Activated naive CD4-positive, alpha-beta T cell treated with anti-CD3 and anti-CD28 coated beads for 36 hours (primary cell): ENCODE measurements at regions not wholly inside any gene's neighbourhood (a gene's known extent, or its start where the extent isn't known, plus 50 kb on each side); places are given as distances from the start of the nearest gene placed in this dataset.
"Not testable (repeated sequence)": the region's sequence is repeated elsewhere in the genome, so short reads cannot be mapped to it uniquely, and the experiment has no call there.

ENCODE experiments used
- CTCF ChIA-PET: fragments of 350-600 bp; sonication (Branson Sonifier 250); formaldehyde crosslinking; loops from one replicate; lab custom pipeline; 2021; ENCODE audit warnings: antibody characterized with exemption; lab: Charles Lee
- DNase-seq: peaks from one replicate; pipeline ENCODE4 v3.0.0-alpha.2; 2020
- H3K27ac Mint-ChIP-seq: one replicate; pipeline ENCODE4 v1.8.0; 2021; ENCODE audit warnings: mild to moderate bottlenecking, mixed read lengths
- H3K27me3 Mint-ChIP-seq: one replicate; pipeline ENCODE4 v1.8.0; 2021; ENCODE audit warnings: low read depth, mixed read lengths
- H3K36me3 Mint-ChIP-seq: one replicate; pipeline ENCODE4 v1.8.0; 2021; ENCODE audit warnings: low read depth, mixed read lengths
- H3K4me1 Mint-ChIP-seq: one replicate; pipeline ENCODE4 v1.8.0; 2021; ENCODE audit warnings: low read depth, mixed read lengths
- H3K4me3 Mint-ChIP-seq: one replicate; pipeline ENCODE4 v1.8.0; 2021; ENCODE audit warnings: mild to moderate bottlenecking, moderate library complexity, mixed read lengths
- H3K9me3 Mint-ChIP-seq: one replicate; pipeline ENCODE4 v1.8.0; 2021; ENCODE audit warnings: mixed read lengths
- intact Hi-C: fragments of 100-400 bp; cut with micrococcal nuclease; formaldehyde crosslinking; loops from one replicate; pipeline ENCODE4 v1.15.1; 2023

DNA sequence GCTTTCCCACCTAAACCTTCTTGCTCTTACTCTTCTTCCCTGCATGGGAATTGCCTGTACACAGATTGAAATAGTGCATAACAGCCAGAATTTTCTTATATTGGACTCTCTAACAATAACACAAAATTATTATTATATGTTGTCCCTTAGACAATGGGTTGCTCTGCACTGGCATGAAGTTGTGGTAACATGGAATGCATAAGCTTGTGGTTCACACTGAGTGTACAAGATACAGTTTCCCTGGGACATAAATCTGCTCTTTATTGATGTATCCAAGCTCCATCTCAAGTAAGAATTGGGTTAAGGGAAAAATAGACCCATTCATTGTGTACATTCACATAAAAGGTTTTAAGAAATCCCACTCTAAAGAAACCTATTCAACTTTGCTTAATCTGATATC is 114.4 kb upstream of the NTF3 start:
- no peaks in the 10 kb centered on the region for H3K9me3 Mint-ChIP-seq
- no peak overlapping the region for H3K4me3 Mint-ChIP-seq
- H3K27me3 Mint-ChIP-seq, result peaks cover 8% of the 10 kb centered on the region
- H3K36me3 Mint-ChIP-seq, result no peaks in the 10 kb centered on the region
- CTCF ChIA-PET, result no interaction called here
- DNase-seq, result no peak
- intact Hi-C loops, result no loop called here
- H3K4me1 Mint-ChIP-seq, result no peaks in the 10 kb centered on the region
- H3K27ac Mint-ChIP-seq, result no peak overlapping the region

DNA sequence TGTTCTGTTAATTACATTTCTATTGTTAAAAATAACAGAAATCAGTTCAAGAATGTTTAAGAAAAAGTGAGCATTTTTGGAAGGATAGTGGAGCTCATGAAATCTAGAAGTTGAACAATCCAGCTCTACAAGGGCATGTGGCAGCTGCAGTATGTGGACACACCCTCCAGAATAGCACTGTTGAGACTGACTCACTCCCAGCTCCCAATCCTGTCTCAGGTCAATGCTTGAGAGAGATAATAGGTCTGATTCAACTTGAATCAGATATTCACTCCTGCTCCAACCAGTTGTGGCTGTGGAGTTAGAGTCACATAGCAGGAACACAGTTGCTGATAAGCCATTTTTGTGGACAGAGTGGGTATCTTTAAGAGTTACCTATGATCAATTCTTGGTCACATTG is 113.0 kb upstream of the NTF3 start:
- DNase-seq, result no peak
- intact Hi-C loops, result no loop called here
- H3K4me1 Mint-ChIP-seq, result no peaks in the 10 kb centered on the region
- no peaks in the 10 kb centered on the region for H3K36me3 Mint-ChIP-seq
- H3K9me3 Mint-ChIP-seq, result no peaks in the 10 kb centered on the region
- no peak overlapping the region for H3K27ac Mint-ChIP-seq
- CTCF ChIA-PET, result no interaction called here
- peaks cover 5% of the 10 kb centered on the region for H3K27me3 Mint-ChIP-seq
- no peak overlapping the region for H3K4me3 Mint-ChIP-seq

GRCh38 chr12:5328669-5329517 is 103.0 kb upstream of the NTF3 start:
- CTCF ChIA-PET, result no interaction called here
- no peak for DNase-seq
- Mint-ChIP-seq H3K27ac (no peak overlapping the region), H3K4me3 (no peak overlapping the region), H3K27me3 (no peaks in the 10 kb centered on the region), H3K9me3 (peaks cover 5% of the 10 kb centered on the region), H3K4me1 (no peaks in the 10 kb centered on the region), H3K36me3 (no peaks in the 10 kb centered on the region)
- intact Hi-C loops, result no loop called here

GRCh38 chr12:5332551-5332950 is 99.4 kb upstream of the NTF3 start:
- H3K27ac Mint-ChIP-seq, result no peak overlapping the region
- no peaks in the 10 kb centered on the region for H3K27me3 Mint-ChIP-seq
- CTCF ChIA-PET, result no interaction called here
- no peaks in the 10 kb centered on the region for H3K9me3 Mint-ChIP-seq
- no peaks in the 10 kb centered on the region for H3K4me1 Mint-ChIP-seq
- intact Hi-C loops, result no loop called here
- no peak for DNase-seq
- no peaks in the 10 kb centered on the region for H3K36me3 Mint-ChIP-seq
- H3K4me3 Mint-ChIP-seq, result no peak overlapping the region

GRCh38 chr12:5333096-5333495 is 98.8 kb upstream of the NTF3 start:
- H3K9me3 Mint-ChIP-seq, result no peaks in the 10 kb centered on the region
- no peak overlapping the region for H3K4me3 Mint-ChIP-seq
- H3K36me3 Mint-ChIP-seq, result no peaks in the 10 kb centered on the region
- no peak for DNase-seq
- no peaks in the 10 kb centered on the region for H3K4me1 Mint-ChIP-seq
- CTCF ChIA-PET, result no interaction called here
- H3K27ac Mint-ChIP-seq, result no peak overlapping the region
- H3K27me3 Mint-ChIP-seq, result no peaks in the 10 kb centered on the region
- intact Hi-C loops, result no loop called here

DNA sequence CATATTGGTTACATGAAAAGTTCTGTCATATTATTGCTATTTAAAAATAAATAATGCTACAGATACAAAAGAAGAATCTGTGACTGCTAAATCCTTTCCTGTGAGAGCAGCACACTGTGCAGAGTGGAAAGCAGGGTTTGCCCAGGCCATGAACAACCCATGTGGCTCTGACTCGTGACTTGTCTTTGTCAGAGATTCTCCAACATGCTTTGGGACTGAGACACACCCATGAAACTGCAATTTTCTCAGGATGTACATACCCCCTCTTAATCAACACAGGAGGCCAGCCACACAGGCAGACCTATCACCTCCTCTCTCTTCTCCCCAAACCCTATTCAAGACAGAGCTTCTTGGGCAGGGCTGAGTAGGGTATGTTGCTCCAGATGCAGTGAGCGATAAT is 96.8 kb upstream of the NTF3 start:
- H3K36me3 Mint-ChIP-seq, result no peaks in the 10 kb centered on the region
- H3K27me3 Mint-ChIP-seq, result no peaks in the 10 kb centered on the region
- no peaks in the 10 kb centered on the region for H3K4me1 Mint-ChIP-seq
- CTCF ChIA-PET, result no interaction called here
- no peaks in the 10 kb centered on the region for H3K9me3 Mint-ChIP-seq
- DNase-seq, result no peak
- H3K4me3 Mint-ChIP-seq, result no peak overlapping the region
- intact Hi-C loops, result no loop called here
- no peak overlapping the region for H3K27ac Mint-ChIP-seq

- H3K27ac Mint-ChIP-seq, CTCF ChIA-PET, H3K9me3 Mint-ChIP-seq, H3K4me3 Mint-ChIP-seq, DNase-seq, H3K36me3 Mint-ChIP-seq, H3K4me1 Mint-ChIP-seq, intact Hi-C loops, H3K27me3 Mint-ChIP-seq: not testable (repeated sequence)
Observed at GRCh38 chr12:5341086-5341485, 90.8 kb upstream of the NTF3 start.

DNA sequence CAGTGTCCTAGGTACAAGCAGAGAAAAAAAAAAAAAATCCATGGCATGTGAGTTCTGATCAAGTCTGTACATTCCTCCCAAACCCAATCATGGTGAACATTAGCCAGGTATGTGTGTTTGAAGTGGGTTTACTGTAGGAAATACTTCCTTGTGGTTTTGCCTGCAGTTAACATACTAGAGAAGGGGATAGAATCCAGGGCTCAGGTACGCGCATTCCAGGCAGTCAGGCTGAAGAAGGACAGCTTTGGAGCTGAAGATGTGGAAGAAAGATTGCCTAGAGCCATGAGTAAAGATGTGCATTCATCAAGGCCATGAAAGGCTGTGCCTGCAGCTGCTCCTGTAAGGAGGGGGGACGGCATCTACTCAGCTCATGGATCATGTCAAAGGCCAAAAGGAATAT is 88.2 kb upstream of the NTF3 start:
- no peak overlapping the region for H3K27ac Mint-ChIP-seq
- intact Hi-C loops, result no loop called here
- peaks cover 2% of the 10 kb centered on the region for H3K9me3 Mint-ChIP-seq
- no peak for DNase-seq
- no peak overlapping the region for H3K4me3 Mint-ChIP-seq
- no peaks in the 10 kb centered on the region for H3K36me3 Mint-ChIP-seq
- H3K27me3 Mint-ChIP-seq, result peaks cover 6% of the 10 kb centered on the region
- CTCF ChIA-PET, result no interaction called here
- no peaks in the 10 kb centered on the region for H3K4me1 Mint-ChIP-seq

DNA sequence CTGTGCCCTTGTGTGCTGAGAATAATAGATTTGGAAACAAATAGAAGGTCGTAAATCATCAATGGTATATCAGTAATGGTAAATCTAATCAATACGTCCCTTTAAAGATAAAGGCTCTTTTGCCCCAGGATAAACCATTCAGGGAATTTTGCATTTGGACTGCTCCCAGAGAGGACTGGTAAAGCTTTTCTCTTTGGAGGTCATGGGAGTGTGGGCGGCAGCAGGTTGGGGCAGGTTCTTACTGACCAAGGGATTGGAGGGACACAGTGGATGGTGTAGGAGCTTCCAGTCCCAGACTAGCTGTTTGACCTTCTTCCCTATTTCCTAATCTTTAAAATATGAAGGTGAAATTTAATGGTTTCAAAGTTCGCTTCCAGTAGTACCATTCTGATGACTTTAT is 87.8 kb upstream of the NTF3 start:
- Mint-ChIP-seq H3K36me3 (no peaks in the 10 kb centered on the region), H3K27me3 (peaks cover 6% of the 10 kb centered on the region), H3K9me3 (peaks cover 2% of the 10 kb centered on the region), H3K27ac (no peak overlapping the region), H3K4me3 (no peak overlapping the region), H3K4me1 (no peaks in the 10 kb centered on the region)
- intact Hi-C loops, result no loop called here
- no peak for DNase-seq
- CTCF ChIA-PET, result no interaction called here

GRCh38 chr12:5345534-5345933 is 86.4 kb upstream of the NTF3 start:
- Mint-ChIP-seq H3K27ac (no peak overlapping the region), H3K4me1 (no peaks in the 10 kb centered on the region), H3K4me3 (no peak overlapping the region), H3K27me3 (peaks cover 6% of the 10 kb centered on the region), H3K36me3 (no peaks in the 10 kb centered on the region), H3K9me3 (no peaks in the 10 kb centered on the region)
- CTCF ChIA-PET, result no interaction called here
- no peak for DNase-seq
- intact Hi-C loops, result no loop called here

- H3K27me3 Mint-ChIP-seq, result peaks cover 6% of the 10 kb centered on the region
- H3K36me3 Mint-ChIP-seq, result no peaks in the 10 kb centered on the region
Observed at GRCh38 chr12:5348057-5348456, 83.9 kb upstream of the NTF3 start.

GRCh38 chr12:5348491-5348890 is 83.4 kb upstream of the NTF3 start:
- no peak for DNase-seq
- intact Hi-C loops, result no loop called here
- CTCF ChIA-PET, result interaction anchor here (1.1 kb wide), 1 partner anchor 47 kb away, joined by 3 read pairs; no protein-coding TSS in a partner anchor
- Mint-ChIP-seq H3K9me3 (peaks cover 6% of the 10 kb centered on the region), H3K36me3 (no peaks in the 10 kb centered on the region), H3K4me3 (no peak overlapping the region), H3K27me3 (peaks cover 6% of the 10 kb centered on the region), H3K4me1 (no peaks in the 10 kb centered on the region), H3K27ac (no peak overlapping the region)

More at GRCh38 chr12:5348057-5348456, 83.9 kb upstream of the NTF3 start:
- intact Hi-C loops, result no loop called here
- DNase-seq, result no peak
- no peak overlapping the region for H3K27ac Mint-ChIP-seq
- CTCF ChIA-PET, result interaction anchor here (1.1 kb wide), 1 partner anchor 48 kb away, joined by 3 read pairs; no protein-coding TSS in a partner anchor
- no peaks in the 10 kb centered on the region for H3K4me1 Mint-ChIP-seq
- H3K4me3 Mint-ChIP-seq, result no peak overlapping the region
- peaks cover 1% of the 10 kb centered on the region for H3K9me3 Mint-ChIP-seq

GRCh38 chr12:5364036-5364770 is 67.7 kb upstream of the NTF3 start:
- CTCF ChIA-PET, result no interaction called here
- Mint-ChIP-seq H3K36me3 (no peaks in the 10 kb centered on the region), H3K9me3 (no peaks in the 10 kb centered on the region)

More at GRCh38 chr12:5364036-5364770, 67.7 kb upstream of the NTF3 start:
- H3K27ac Mint-ChIP-seq, result no peak overlapping the region
- H3K4me3 Mint-ChIP-seq, result no peak overlapping the region
- no peaks in the 10 kb centered on the region for H3K27me3 Mint-ChIP-seq
- no peaks in the 10 kb centered on the region for H3K4me1 Mint-ChIP-seq
- DNase-seq, result no peak
- intact Hi-C loops, result no loop called here
